CD14-positive monocyte (primary cell): ENCODE measurements at regions not wholly inside any gene's neighbourhood (a gene's known extent, or its start where the extent isn't known, plus 50 kb on each side); places are given as distances from the start of the nearest gene placed in this dataset.

Experiments
- DNase-seq, 3 donors: peaks; one replicate each; pipeline ENCODE4 v3.0.0-alpha.2; 2011 to 2022
- H2AFZ ChIP-seq: 2 replicates; pipeline ENCODE4 v1.6.0; 2012; ENCODE audit warnings: mild to moderate bottlenecking, low read depth, low read length, inconsistent platforms; ENCODE audit not compliant: insufficient read depth, poor library complexity, severe bottlenecking
- H3K27ac ChIP-seq, 2 donors: 1 replicate in 1 of 2; 2 replicates in 1 of 2; pipeline ENCODE4 v1.5.1; 2012 to 2013; ENCODE audit warnings: low read length in 2 of 2, control low read depth in 1 of 2, inconsistent platforms in 1 of 2, low read depth in 1 of 2, mild to moderate bottlenecking in 1 of 2
- H3K27me3 ChIP-seq, 2 donors: one replicate each; pipeline versions ENCODE4 v1.6.0 to v1.6.1; 2011 to 2013; ENCODE audit warnings: low read length in 2 of 2; ENCODE audit not compliant: control insufficient read depth in 2 of 2, insufficient read depth in 2 of 2
- H3K36me3 ChIP-seq, 2 donors: replicated peaks in 1 of 2; 1 replicate in 1 of 2; 2 replicates in 1 of 2; pipeline versions ENCODE4 v1.5.1 to v1.6.1; 2012 to 2013; ENCODE audit warnings: low read length in 2 of 2, control low read depth in 1 of 2, inconsistent platforms in 1 of 2, mild to moderate bottlenecking in 1 of 2; ENCODE audit not compliant: insufficient read depth in 2 of 2, control insufficient read depth in 1 of 2
- H3K4me1 ChIP-seq, 2 donors: 1 replicate in 1 of 2; 2 replicates in 1 of 2; pipeline versions ENCODE4 v1.5.1 to v1.6.1; 2012 to 2013; ENCODE audit warnings: low read length in 2 of 2, control low read depth in 1 of 2, inconsistent platforms in 1 of 2, mild to moderate bottlenecking in 1 of 2, moderate library complexity in 1 of 2; ENCODE audit not compliant: insufficient read depth in 2 of 2, control insufficient read depth in 1 of 2
- H3K4me2 ChIP-seq: replicated peaks from 2 replicates; pipeline ENCODE3; 2012; ENCODE audit warnings: low read length, moderate library complexity, mild to moderate bottlenecking; ENCODE audit not compliant: poor library complexity, severe bottlenecking; ENCODE audit errors: extremely low read depth
- H3K4me3 ChIP-seq, 3 experiments: fragments of 200-600 bp in 1 of 3; sonication (generic) in 1 of 3; replicated peaks in 1 of 3; 1 replicate in 2 of 3; 2 replicates in 1 of 3; pipeline ENCODE4 v1.5.1; 2011 to 2013; ENCODE audit warnings: low read length in 3 of 3, mild to moderate bottlenecking in 3 of 3, control low read depth in 2 of 3, low read depth in 2 of 3, inconsistent platforms in 1 of 3, moderate library complexity in 1 of 3
- H3K79me2 ChIP-seq: 2 replicates; pipeline ENCODE4 v1.6.0; 2012; ENCODE audit warnings: mild to moderate bottlenecking, control low read depth, inconsistent platforms, low read length, moderate library complexity; ENCODE audit not compliant: insufficient read depth
- H3K9ac ChIP-seq: 2 replicates; pipeline ENCODE4 v1.6.0; 2017; ENCODE audit warnings: low read length, mild to moderate bottlenecking; ENCODE audit not compliant: insufficient read depth, poor library complexity, severe bottlenecking
- H3K9me3 ChIP-seq, 2 donors: replicated peaks in 1 of 2; 1 replicate in 1 of 2; 2 replicates in 1 of 2; pipeline versions ENCODE4 v1.5.1 to v1.6.1; 2012 to 2013; ENCODE audit warnings: low read length in 2 of 2, control low read depth in 1 of 2; ENCODE audit not compliant: control insufficient read depth in 1 of 2, insufficient read depth in 1 of 2
- H4K20me1 ChIP-seq: 2 replicates; pipeline ENCODE4 v1.6.0; 2012; ENCODE audit warnings: mild to moderate bottlenecking, low read length, control low read depth, moderate library complexity; ENCODE audit not compliant: insufficient read depth
- H3K27ac Mint-ChIP-seq, 7 donors: one replicate each; pipeline ENCODE4 v1.8.0; 2020; ENCODE audit warnings: mild to moderate bottlenecking in 7 of 7, mixed read lengths in 7 of 7, moderate library complexity in 6 of 7, inconsistent platforms in 2 of 7
- H3K27me3 Mint-ChIP-seq, 3 donors: one replicate each; pipeline ENCODE4 v1.8.0; 2021 to 2022; ENCODE audit warnings: low read depth in 3 of 3, mild to moderate bottlenecking in 3 of 3, mixed read lengths in 3 of 3, moderate library complexity in 3 of 3, inconsistent platforms in 1 of 3
- H3K36me3 Mint-ChIP-seq, 2 donors: one replicate each; pipeline ENCODE4 v1.8.0; 2020; ENCODE audit warnings: mixed read lengths in 2 of 2, inconsistent platforms in 1 of 2, mild to moderate bottlenecking in 1 of 2
- H3K4me1 Mint-ChIP-seq: one replicate; pipeline ENCODE4 v1.8.0; 2020; ENCODE audit warnings: mild to moderate bottlenecking, mixed read lengths
- H3K4me3 Mint-ChIP-seq, 2 donors: one replicate each; pipeline ENCODE4 v1.8.0; 2020; ENCODE audit warnings: mild to moderate bottlenecking in 2 of 2, mixed read lengths in 2 of 2, moderate library complexity in 1 of 2
- H3K9me3 Mint-ChIP-seq, 7 donors: one replicate each; pipeline ENCODE4 v1.8.0; 2020 to 2022; ENCODE audit warnings: mixed read lengths in 7 of 7, mild to moderate bottlenecking in 6 of 7, moderate library complexity in 6 of 7, inconsistent platforms in 2 of 7
- CTCF ChIP-seq: fragments of 200-600 bp; IDR thresholded peaks from one replicate; pipeline ENCODE4 v1.8.0; 2022; ENCODE audit warnings: antibody characterized with exemption, mild to moderate bottlenecking
- WGBS: methylation state at CpG from one replicate; pipeline ENCODE4 v1.1.5; 2013; ENCODE audit warnings: missing lambda C conversion rate; ENCODE audit not compliant: insufficient coverage; 5-methylcytosine and 5-hydroxymethylcytosine counted together
- intact Hi-C, 2 donors: fragments of 100-400 bp; cut with micrococcal nuclease; formaldehyde crosslinking; loops; one replicate each; pipeline versions ENCODE4 v1.15.0 to v1.15.1; 2023

GRCh38 chr1:177812144-177812543 lies 157.7 kb downstream of the SEC16B start:
- Mint-ChIP-seq H3K27ac (no peak overlapping the region), H3K4me1 (no peaks in the 10 kb centered on the region), H3K9me3 (peaks cover 9 to 32% (median 14%) of the 10 kb centered on the region in 7 donors), H3K36me3 (no peaks in the 10 kb centered on the region), H3K4me3 (no peak overlapping the region), H3K27me3 (peaks cover 0 to 4% (median 0%) of the 10 kb centered on the region in 3 donors)
- no peaks in the 10 kb centered on the region for H3K79me2 ChIP-seq
- H3K4me3 ChIP-seq, result no peak overlapping the region
- H3K27ac ChIP-seq, result no peak overlapping the region
- WGBS, result 21% methylated on average over 2 of the region's 3 CpGs
- no peak overlapping the region for H2AFZ ChIP-seq
- H3K9me3 ChIP-seq, result peaks cover 7 to 10% of the 10 kb centered on the region in 2 donors
- no peak for TF ChIP-seq CTCF
- H3K9ac ChIP-seq, result no peak overlapping the region
- H3K27me3 ChIP-seq, result no peaks in the 10 kb centered on the region
- no peak for DNase-seq
- H3K4me2 ChIP-seq, result no peak overlapping the region
- no peaks in the 10 kb centered on the region for H3K4me1 ChIP-seq
- no peaks in the 10 kb centered on the region for H4K20me1 ChIP-seq
- intact Hi-C loops, result no loop called here
- no peaks in the 10 kb centered on the region for H3K36me3 ChIP-seq

- no peaks in the 10 kb centered on the region for H3K79me2 ChIP-seq
- H3K9ac ChIP-seq, result no peak overlapping the region
- Mint-ChIP-seq H3K9me3 (peaks cover 8 to 26% (median 12%) of the 10 kb centered on the region in 7 donors), H3K36me3 (no peaks in the 10 kb centered on the region), H3K4me3 (no peak overlapping the region), H3K27me3 (peaks cover 0 to 4% (median 0%) of the 10 kb centered on the region in 3 donors), H3K27ac (no peak overlapping the region), H3K4me1 (no peaks in the 10 kb centered on the region)
- no peaks in the 10 kb centered on the region for H4K20me1 ChIP-seq
- no peaks in the 10 kb centered on the region for H3K36me3 ChIP-seq
- no peak overlapping the region for H3K4me3 ChIP-seq
- TF ChIP-seq CTCF, result no peak
- H3K4me1 ChIP-seq, result no peaks in the 10 kb centered on the region
- no peak overlapping the region for H2AFZ ChIP-seq
- 65% methylated on average over 4 of the region's 5 CpGs for WGBS
- peaks cover under 1 to 8% of the 10 kb centered on the region in 2 donors for H3K9me3 ChIP-seq
- H3K27ac ChIP-seq, result no peak overlapping the region
- intact Hi-C loops, result no loop called here
- H3K27me3 ChIP-seq, result no peaks in the 10 kb centered on the region
- no peak for DNase-seq
- H3K4me2 ChIP-seq, result no peak overlapping the region
These were observed 158.4 kb downstream of the SEC16B start for GRCh38 chr1:177811429-177811828.
